ENCODE measurements at regions not wholly inside any gene's neighbourhood (a gene's known extent, or its start where the extent isn't known, plus 50 kb on each side); places are given as distances from the start of the nearest gene placed in this dataset.

DNA sequence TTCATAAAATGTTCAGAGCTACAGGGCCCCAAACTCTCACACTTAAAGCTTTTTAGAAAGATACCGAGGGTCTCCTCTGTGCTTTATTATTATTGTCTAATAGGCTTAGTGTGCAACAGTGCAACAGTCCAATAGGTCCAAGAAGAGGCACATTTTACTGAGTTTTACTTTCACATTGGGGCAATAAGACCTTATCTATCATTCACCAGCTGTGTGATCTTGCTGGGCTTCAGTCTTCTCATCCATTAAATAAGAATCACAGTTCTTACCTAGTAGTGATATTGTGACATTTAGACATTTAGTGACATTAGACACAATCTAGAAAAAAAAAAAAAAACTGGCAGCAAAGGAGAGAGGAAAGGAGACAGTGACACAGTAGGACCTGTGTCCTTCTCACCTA lies 175.8 kb upstream of the NFIA start:
- TF ChIP-seq, protein P1, sequence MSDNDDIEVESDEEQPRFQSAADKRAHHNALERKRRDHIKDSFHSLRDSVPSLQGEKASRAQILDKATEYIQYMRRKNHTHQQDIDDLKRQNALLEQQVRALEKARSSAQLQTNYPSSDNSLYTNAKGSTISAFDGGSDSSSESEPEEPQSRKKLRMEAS (IDR thresholded peaks at IDR 0.05) = no peak
- TF ChIP-seq, protein P2, sequence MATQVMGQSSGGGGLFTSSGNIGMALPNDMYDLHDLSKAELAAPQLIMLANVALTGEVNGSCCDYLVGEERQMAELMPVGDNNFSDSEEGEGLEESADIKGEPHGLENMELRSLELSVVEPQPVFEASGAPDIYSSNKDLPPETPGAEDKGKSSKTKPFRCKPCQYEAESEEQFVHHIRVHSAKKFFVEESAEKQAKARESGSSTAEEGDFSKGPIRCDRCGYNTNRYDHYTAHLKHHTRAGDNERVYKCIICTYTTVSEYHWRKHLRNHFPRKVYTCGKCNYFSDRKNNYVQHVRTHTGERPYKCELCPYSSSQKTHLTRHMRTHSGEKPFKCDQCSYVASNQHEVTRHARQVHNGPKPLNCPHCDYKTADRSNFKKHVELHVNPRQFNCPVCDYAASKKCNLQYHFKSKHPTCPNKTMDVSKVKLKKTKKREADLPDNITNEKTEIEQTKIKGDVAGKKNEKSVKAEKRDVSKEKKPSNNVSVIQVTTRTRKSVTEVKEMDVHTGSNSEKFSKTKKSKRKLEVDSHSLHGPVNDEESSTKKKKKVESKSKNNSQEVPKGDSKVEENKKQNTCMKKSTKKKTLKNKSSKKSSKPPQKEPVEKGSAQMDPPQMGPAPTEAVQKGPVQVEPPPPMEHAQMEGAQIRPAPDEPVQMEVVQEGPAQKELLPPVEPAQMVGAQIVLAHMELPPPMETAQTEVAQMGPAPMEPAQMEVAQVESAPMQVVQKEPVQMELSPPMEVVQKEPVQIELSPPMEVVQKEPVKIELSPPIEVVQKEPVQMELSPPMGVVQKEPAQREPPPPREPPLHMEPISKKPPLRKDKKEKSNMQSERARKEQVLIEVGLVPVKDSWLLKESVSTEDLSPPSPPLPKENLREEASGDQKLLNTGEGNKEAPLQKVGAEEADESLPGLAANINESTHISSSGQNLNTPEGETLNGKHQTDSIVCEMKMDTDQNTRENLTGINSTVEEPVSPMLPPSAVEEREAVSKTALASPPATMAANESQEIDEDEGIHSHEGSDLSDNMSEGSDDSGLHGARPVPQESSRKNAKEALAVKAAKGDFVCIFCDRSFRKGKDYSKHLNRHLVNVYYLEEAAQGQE (IDR thresholded peaks at IDR 0.05) = no peak
- TF ChIP-seq TAF1 (conservative IDR thresholded peaks at IDR 0.05) (no peak), RAD21 (IDR thresholded peaks at IDR 0.05) (no peak), HNF4G (IDR thresholded peaks at IDR 0.05) (no peak), FOXA1 (IDR thresholded peaks at IDR 0.05) (no peak)
- TF ChIP-seq, protein P3, sequence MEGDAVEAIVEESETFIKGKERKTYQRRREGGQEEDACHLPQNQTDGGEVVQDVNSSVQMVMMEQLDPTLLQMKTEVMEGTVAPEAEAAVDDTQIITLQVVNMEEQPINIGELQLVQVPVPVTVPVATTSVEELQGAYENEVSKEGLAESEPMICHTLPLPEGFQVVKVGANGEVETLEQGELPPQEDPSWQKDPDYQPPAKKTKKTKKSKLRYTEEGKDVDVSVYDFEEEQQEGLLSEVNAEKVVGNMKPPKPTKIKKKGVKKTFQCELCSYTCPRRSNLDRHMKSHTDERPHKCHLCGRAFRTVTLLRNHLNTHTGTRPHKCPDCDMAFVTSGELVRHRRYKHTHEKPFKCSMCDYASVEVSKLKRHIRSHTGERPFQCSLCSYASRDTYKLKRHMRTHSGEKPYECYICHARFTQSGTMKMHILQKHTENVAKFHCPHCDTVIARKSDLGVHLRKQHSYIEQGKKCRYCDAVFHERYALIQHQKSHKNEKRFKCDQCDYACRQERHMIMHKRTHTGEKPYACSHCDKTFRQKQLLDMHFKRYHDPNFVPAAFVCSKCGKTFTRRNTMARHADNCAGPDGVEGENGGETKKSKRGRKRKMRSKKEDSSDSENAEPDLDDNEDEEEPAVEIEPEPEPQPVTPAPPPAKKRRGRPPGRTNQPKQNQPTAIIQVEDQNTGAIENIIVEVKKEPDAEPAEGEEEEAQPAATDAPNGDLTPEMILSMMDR (IDR thresholded peaks at IDR 0.05; ENCODE audit: low read depth, low read length, missing input control) = no peak
- TF ChIP-seq, protein P4, sequence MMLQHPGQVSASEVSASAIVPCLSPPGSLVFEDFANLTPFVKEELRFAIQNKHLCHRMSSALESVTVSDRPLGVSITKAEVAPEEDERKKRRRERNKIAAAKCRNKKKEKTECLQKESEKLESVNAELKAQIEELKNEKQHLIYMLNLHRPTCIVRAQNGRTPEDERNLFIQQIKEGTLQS (IDR thresholded peaks at IDR 0.05) = no peak
- TF ChIP-seq, protein P5, sequence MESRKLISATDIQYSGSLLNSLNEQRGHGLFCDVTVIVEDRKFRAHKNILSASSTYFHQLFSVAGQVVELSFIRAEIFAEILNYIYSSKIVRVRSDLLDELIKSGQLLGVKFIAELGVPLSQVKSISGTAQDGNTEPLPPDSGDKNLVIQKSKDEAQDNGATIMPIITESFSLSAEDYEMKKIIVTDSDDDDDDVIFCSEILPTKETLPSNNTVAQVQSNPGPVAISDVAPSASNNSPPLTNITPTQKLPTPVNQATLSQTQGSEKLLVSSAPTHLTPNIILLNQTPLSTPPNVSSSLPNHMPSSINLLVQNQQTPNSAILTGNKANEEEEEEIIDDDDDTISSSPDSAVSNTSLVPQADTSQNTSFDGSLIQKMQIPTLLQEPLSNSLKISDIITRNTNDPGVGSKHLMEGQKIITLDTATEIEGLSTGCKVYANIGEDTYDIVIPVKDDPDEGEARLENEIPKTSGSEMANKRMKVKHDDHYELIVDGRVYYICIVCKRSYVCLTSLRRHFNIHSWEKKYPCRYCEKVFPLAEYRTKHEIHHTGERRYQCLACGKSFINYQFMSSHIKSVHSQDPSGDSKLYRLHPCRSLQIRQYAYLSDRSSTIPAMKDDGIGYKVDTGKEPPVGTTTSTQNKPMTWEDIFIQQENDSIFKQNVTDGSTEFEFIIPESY (IDR thresholded peaks at IDR 0.05) = no peak
